Transverse colon (tissue), 4 donors: ENCODE measurements at regions not wholly inside any gene's neighbourhood (a gene's known extent, or its start where the extent isn't known, plus 50 kb on each side); places are given as distances from the start of the nearest gene placed in this dataset.

Experiments
- DNase-seq: peaks from one replicate; pipeline ENCODE4 v3.0.0-alpha.2; 2019
- H3K27ac ChIP-seq, 4 donors: fragments of 200-600 bp; sonication (generic); 2 replicates each; pipeline ENCODE4 v1.5.1; 2016 to 2018; ENCODE audit warnings: inconsistent platforms in 4 of 4
- H3K27me3 ChIP-seq: fragments of 200-600 bp; sonication (generic); 2 replicates; pipeline ENCODE4 v1.5.1; 2017; ENCODE audit warnings: inconsistent platforms
- H3K36me3 ChIP-seq, 4 donors: fragments of 200-600 bp; sonication (generic); 2 replicates each; pipeline ENCODE4 v1.5.1; 2017 to 2019; ENCODE audit warnings: inconsistent platforms in 4 of 4
- H3K4me1 ChIP-seq, 4 donors: fragments of 200-600 bp; sonication (generic); 2 replicates each; pipeline ENCODE4 v1.5.1; 2017 to 2020; ENCODE audit warnings: inconsistent platforms in 4 of 4
- H3K4me3 ChIP-seq, 4 donors: fragments of 200-600 bp; sonication (generic); 1 replicate in 1 of 4; 2 replicates in 3 of 4; pipeline versions ENCODE4 v1.5.1 to v1.6.1; 2017 to 2019; ENCODE audit warnings: inconsistent platforms in 4 of 4
- H3K9me3 ChIP-seq, 2 donors: fragments of 200-600 bp; sonication (generic); 2 replicates each; pipeline ENCODE4 v1.5.1; 2017 to 2019; ENCODE audit warnings: inconsistent platforms in 2 of 2
- CTCF ChIP-seq, 5 experiments: fragments of 200-600 bp in 3 of 5; fragments of 450-650 bp in 2 of 5; sonication (generic) in 3 of 5; IDR thresholded peaks; 1 replicate in 2 of 5; 2 replicates in 3 of 5; pipeline ENCODE4 v1.5.1; 2016 to 2017; ENCODE audit warnings: antibody characterized with exemption in 5 of 5, inconsistent platforms in 3 of 5, mild to moderate bottlenecking in 2 of 5, moderate library complexity in 1 of 5
- EP300 ChIP-seq: sonication (generic); formaldehyde crosslinking; IDR thresholded peaks from one replicate; pipeline ENCODE4 v1.6.1; 2017; ENCODE audit warnings: antibody characterized with exemption, low read depth
- POLR2A ChIP-seq: fragments of 450-650 bp; IDR thresholded peaks from one replicate; pipeline ENCODE4 v1.6.1; 2016; ENCODE audit warnings: antibody characterized with exemption, mild to moderate bottlenecking, moderate library complexity
- POLR2AphosphoS5 ChIP-seq, 3 donors: sonication (generic); formaldehyde crosslinking; IDR thresholded peaks; one replicate each; pipeline ENCODE4 v1.6.1; 2016; ENCODE audit warnings: antibody characterized with exemption in 3 of 3
- WGBS, 2 donors: methylation state at CpG; one replicate each; pipeline ENCODE4 v1.1.5; 2018; ENCODE audit warnings: low coverage in 1 of 2; 5-methylcytosine and 5-hydroxymethylcytosine counted together
- in situ Hi-C, 4 donors: fragments of 200-750 bp; cut with MboI; loops; one replicate each; pipeline versions ENCODE4 v1.15.0 to v1.15.1; 2017; ENCODE audit warnings: low sequenced_read_pairs in 3 of 4, low pct_ligation_motif_present in 1 of 4, low pct_unique_long_range_greater_than_20kb in 1 of 4
- intact Hi-C: fragments of 100-400 bp; cut with DNase I; formaldehyde crosslinking; loops from one replicate; pipeline ENCODE4 v1.15.1; 2023; ENCODE audit warnings: low total_unique reads

- no peak overlapping the region for H3K4me3 ChIP-seq
- WGBS, 2 donors: 43 to 67% methylated on average over 1 of the region's 1 CpG
- no peaks in the 10 kb centered on the region for H3K36me3 ChIP-seq
- no peaks in the 10 kb centered on the region for H3K9me3 ChIP-seq
- intact Hi-C loops (no loop called here), in situ Hi-C loops (no loop called here)
- no peak overlapping the region for H3K27ac ChIP-seq
- H3K4me1 ChIP-seq: peaks cover 0 to 21% (median 10%) of the 10 kb centered on the region in 4 donors
- no peak for DNase-seq
- no peak for TF ChIP-seq POLR2A
- no peak for TF ChIP-seq EP300
- no peak for TF ChIP-seq POLR2AphosphoS5 (IDR thresholded peaks at IDR 0.05)
- no peak for TF ChIP-seq CTCF (IDR thresholded peaks at IDR 0.05)
- H3K27me3 ChIP-seq: no peaks in the 10 kb centered on the region
Measured at GRCh38 chr2:57893786-57894185, 152.8 kb upstream of the VRK2 start.

- Histone ChIP-seq H3K27me3 (no peaks in the 10 kb centered on the region), H3K9me3 (no peaks in the 10 kb centered on the region), H3K36me3 (no peaks in the 10 kb centered on the region), H3K4me1 (peaks cover 0 to 21% (median 10%) of the 10 kb centered on the region in 4 donors), H3K27ac (no peak overlapping the region), H3K4me3 (no peak overlapping the region)
- DNase-seq: no peak
- no peak for TF ChIP-seq CTCF (IDR thresholded peaks at IDR 0.05)
- TF ChIP-seq POLR2A: no peak
- no peak for TF ChIP-seq EP300
- no peak for TF ChIP-seq POLR2AphosphoS5 (IDR thresholded peaks at IDR 0.05)
- intact Hi-C loops (no loop called here), in situ Hi-C loops (no loop called here)
- 81 to 93% methylated on average over 2 of the region's 2 CpGs for WGBS, 2 donors
Measured at GRCh38 chr2:57894381-57894780, 152.2 kb upstream of the VRK2 start.

GRCh38 chr2:57897920-57898319, 148.7 kb upstream of the VRK2 start:
- no peaks in the 10 kb centered on the region for H3K9me3 ChIP-seq
- DNase-seq: no peak
- in situ Hi-C loops: no loop called here
- no peaks in the 10 kb centered on the region for H3K27me3 ChIP-seq
- peaks cover 0 to 3% (median under 1%) of the 10 kb centered on the region in 4 donors for H3K4me1 ChIP-seq
- H3K36me3 ChIP-seq: no peaks in the 10 kb centered on the region
- H3K27ac ChIP-seq: no peak overlapping the region
- TF ChIP-seq POLR2A (no peak), POLR2AphosphoS5 (IDR thresholded peaks at IDR 0.05) (no peak), EP300 (no peak), CTCF (IDR thresholded peaks at IDR 0.05) (no peak)
- 60 to 79% methylated on average over 1 of the region's 1 CpG for WGBS, 2 donors
- H3K4me3 ChIP-seq: no peak overlapping the region
- intact Hi-C loops: no loop called here

GRCh38 chr2:57899898-57900297, 146.7 kb upstream of the VRK2 start:
- Histone ChIP-seq H3K4me3 (no peak overlapping the region), H3K36me3 (no peaks in the 10 kb centered on the region), H3K4me1 (no peaks in the 10 kb centered on the region), H3K27ac (no peak overlapping the region), H3K27me3 (no peaks in the 10 kb centered on the region), H3K9me3 (no peaks in the 10 kb centered on the region)
- in situ Hi-C loops: no loop called here
- TF ChIP-seq POLR2AphosphoS5 (IDR thresholded peaks at IDR 0.05) (no peak), CTCF (IDR thresholded peaks at IDR 0.05) (no peak), POLR2A (no peak), EP300 (no peak)
- intact Hi-C loops: no loop called here
- 57 to 72% methylated on average over 1 of the region's 1 CpG for WGBS, 2 donors
- DNase-seq: no peak
